ENCODE measurements at regions not wholly inside any gene's neighbourhood (a gene's known extent, or its start where the extent isn't known, plus 50 kb on each side); places are given as distances from the start of the nearest gene placed in this dataset.

- dilution Hi-C loops (cut with HindIII; ENCODE audit: low sequenced_read_pairs, unreplicated experiment): no loop called here
- no peak overlapping the region for H4K5ac ChIP-seq (ENCODE audit: low read depth, low read length)
- no peak overlapping the region for H3K56ac ChIP-seq (ENCODE audit: extremely low read depth, insufficient read depth, low read length)
- H4K8ac ChIP-seq (ENCODE audit: low read depth in 2 of 2, low read length in 2 of 2): no peak overlapping the region
- no peak overlapping the region for H2AK9ac ChIP-seq (replicated peaks; ENCODE audit: low read depth, low read length, poor library complexity)
- H3K27ac ChIP-seq (ENCODE audit: insufficient read depth, low read length): no peak overlapping the region
- no peak overlapping the region for H2BK120ac ChIP-seq (ENCODE audit: low read depth, low read length)
- no peak overlapping the region for H2BK5ac ChIP-seq (ENCODE audit: low read depth, low read length, poor library complexity, severe bottlenecking)
- no peaks in the 10 kb centered on the region for H3K79me1 ChIP-seq (ENCODE audit: low read depth in 1 of 2, low read length in 2 of 2)
- H3K9me1 ChIP-seq (ENCODE audit: insufficient read depth, low read length): no peaks in the 10 kb centered on the region
- H3K4me3 ChIP-seq (ENCODE audit: insufficient read depth, low read depth, low read length): no peak overlapping the region
- H3K23ac ChIP-seq (ENCODE audit: low read depth, low read length): no peak overlapping the region
- no peak for DNase-seq
- H3K14ac ChIP-seq (replicated peaks; ENCODE audit: low read depth, low read length): no peak overlapping the region
- ATAC-seq (ENCODE audit: low read depth): no peak
- H3K36me3 ChIP-seq (ENCODE audit: control insufficient read depth, insufficient read depth, low read length): no peaks in the 10 kb centered on the region
- no peaks in the 10 kb centered on the region for H3K9me3 ChIP-seq (ENCODE audit: control insufficient read depth, insufficient read depth, low read length)
- ChIA-PET POLR2A (ENCODE audit: unreplicated experiment) (no interaction called here), CTCF (no interaction called here)
- H3K18ac ChIP-seq (ENCODE audit: low read depth, low read length): no peak overlapping the region
- no CpG with 5 or more reads among the region's 1 CpG for WGBS, 2 experiments (ENCODE audit: extremely low coverage in 2 of 2, insufficient read length in 1 of 2)
- no peak overlapping the region for H2BK15ac ChIP-seq (ENCODE audit: low read depth, low read length)
- H3K4me2 ChIP-seq (ENCODE audit: low read depth, low read length): no peak overlapping the region
- H3K4me1 ChIP-seq (ENCODE audit: control insufficient read depth, insufficient read depth, low read length): no peaks in the 10 kb centered on the region
- TF ChIP-seq POLR2A (IDR thresholded peaks at IDR 0.05; ENCODE audit: low read depth, low read length) (no peak), ELK1 (IDR thresholded peaks at IDR 0.05; ENCODE audit: borderline replicate concordance, low read depth, low read length) (no peak), CTCF (conservative IDR thresholded peaks at IDR 0.05; ENCODE audit: low read depth, low read length) (no peak), RAD21 (IDR thresholded peaks at IDR 0.05; ENCODE audit: low read length) (no peak), MAZ (IDR thresholded peaks at IDR 0.05; ENCODE audit: borderline replicate concordance, low read depth, low read length) (no peak), FOS (IDR thresholded peaks at IDR 0.05; ENCODE audit: low read depth, low read length) (no peak), RCOR1 (IDR thresholded peaks at IDR 0.05; ENCODE audit: insufficient replicate concordance, low read length) (no peak), MXI1 (IDR thresholded peaks at IDR 0.05; ENCODE audit: borderline replicate concordance, low read depth, low read length) (no peak), SMC3 (IDR thresholded peaks at IDR 0.05; ENCODE audit: low read depth, low read length) (no peak), MAFK (IDR thresholded peaks at IDR 0.05; ENCODE audit: low read depth, low read length) (no peak), CEBPB (IDR thresholded peaks at IDR 0.05; ENCODE audit: low read depth, low read length) (no peak), RFX5 (IDR thresholded peaks at IDR 0.05; ENCODE audit: low read depth, low read length) (no peak), BHLHE40 (IDR thresholded peaks at IDR 0.05; ENCODE audit: low read depth, low read length) (no peak), USF2 (IDR thresholded peaks at IDR 0.05; ENCODE audit: low read depth, low read length) (no peak), NFE2L2 (IDR thresholded peaks at IDR 0.05; ENCODE audit: low read depth, low read length) (no peak), CHD1 (IDR thresholded peaks at IDR 0.05; ENCODE audit: low read depth, low read length) (no peak)
- in situ Hi-C loops (cut with MboI; ENCODE audit: low sequenced_read_pairs): no loop called here
- intact Hi-C loops (cut with micrococcal nuclease): no loop called here
- H2AFZ ChIP-seq (replicated peaks; ENCODE audit: low read length, poor library complexity): no peak overlapping the region
- no peak overlapping the region for H4K91ac ChIP-seq (ENCODE audit: insufficient read depth, low read depth, low read length)
- no peaks in the 10 kb centered on the region for H4K20me1 ChIP-seq (ENCODE audit: insufficient read depth, low read length)
- H2BK20ac ChIP-seq (ENCODE audit: low read depth, low read length): no peak overlapping the region
- peaks cover 2% of the 10 kb centered on the region; the same call in 1 of the 2 replicates for H3K27me3 ChIP-seq (ENCODE audit: control insufficient read depth, insufficient read depth, low read length)
- no peak overlapping the region for H2AK5ac ChIP-seq (ENCODE audit: low read depth, low read length)
- BruUV-seq (replicated peaks): no TSS peak
- no peak overlapping the region for H3K9ac ChIP-seq (ENCODE audit: low read depth, low read length)
- no peak overlapping the region for H3K4ac ChIP-seq (ENCODE audit: low read depth, low read length)
These were observed 147.7 kb upstream of the SALL1 start for GRCh38 chr16:51298800-51299199.

Measured in IMR-90 (cell line).